ENCODE measurements at regions not wholly inside any gene's neighbourhood (a gene's known extent, or its start where the extent isn't known, plus 50 kb on each side); places are given as distances from the start of the nearest gene placed in this dataset.

GRCh38 chr3:17808994-17809393, 66.6 kb upstream of the TBC1D5 start:
- Mint-ChIP-seq H3K27ac (ENCODE audit: unreplicated experiment) (no peak overlapping the region), H3K27me3 (ENCODE audit: low read depth) (no peaks in the 10 kb centered on the region), H3K4me3 (ENCODE audit: unreplicated experiment) (no peak overlapping the region), H3K36me3 (ENCODE audit: low read depth) (no peaks in the 10 kb centered on the region), H3K9me3 (ENCODE audit: low read depth) (no peaks in the 10 kb centered on the region), H3K4me1 (ENCODE audit: low read depth) (peaks cover 19% of the 10 kb centered on the region)
- DNase-seq (ENCODE audit: low spot score): no peak
- TF ChIP-seq CTCF (IDR thresholded peaks at IDR 0.05): no peak

- peaks cover 19% of the 10 kb centered on the region for H3K4me1 Mint-ChIP-seq (ENCODE audit: low read depth)
- H3K4me3 Mint-ChIP-seq (ENCODE audit: unreplicated experiment): no peak overlapping the region
- no peaks in the 10 kb centered on the region for H3K27me3 Mint-ChIP-seq (ENCODE audit: low read depth)
- TF ChIP-seq CTCF (IDR thresholded peaks at IDR 0.05): no peak
- H3K27ac Mint-ChIP-seq (ENCODE audit: unreplicated experiment): no peak overlapping the region
- no peaks in the 10 kb centered on the region for H3K36me3 Mint-ChIP-seq (ENCODE audit: low read depth)
- DNase-seq (ENCODE audit: low spot score): no peak
- no peaks in the 10 kb centered on the region for H3K9me3 Mint-ChIP-seq (ENCODE audit: low read depth)
Observed at GRCh38 chr3:17806876-17807275, 64.4 kb upstream of the TBC1D5 start.

- no peak for TF ChIP-seq CTCF (IDR thresholded peaks at IDR 0.05)
- Mint-ChIP-seq H3K9me3 (ENCODE audit: low read depth) (no peaks in the 10 kb centered on the region), H3K4me1 (ENCODE audit: low read depth) (peaks cover 15% of the 10 kb centered on the region), H3K27me3 (ENCODE audit: low read depth) (no peaks in the 10 kb centered on the region), H3K27ac (ENCODE audit: unreplicated experiment) (no peak overlapping the region), H3K36me3 (ENCODE audit: low read depth) (no peaks in the 10 kb centered on the region), H3K4me3 (ENCODE audit: unreplicated experiment) (no peak overlapping the region)
- DNase-seq (ENCODE audit: low spot score): no peak
Observed at GRCh38 chr3:17806201-17806600, 63.8 kb upstream of the TBC1D5 start.

GRCh38 chr3:17805461-17805940, 63.1 kb upstream of the TBC1D5 start:
- TF ChIP-seq CTCF (IDR thresholded peaks at IDR 0.05): no peak

GRCh38 chr3:17802950-17803349, 60.5 kb upstream of the TBC1D5 start:
- Mint-ChIP-seq H3K27me3 (ENCODE audit: low read depth) (no peaks in the 10 kb centered on the region), H3K4me1 (ENCODE audit: low read depth) (no peaks in the 10 kb centered on the region), H3K36me3 (ENCODE audit: low read depth) (no peaks in the 10 kb centered on the region), H3K9me3 (ENCODE audit: low read depth) (peaks cover 4% of the 10 kb centered on the region), H3K4me3 (ENCODE audit: unreplicated experiment) (no peak overlapping the region), H3K27ac (ENCODE audit: unreplicated experiment) (no peak overlapping the region)
- no peak for DNase-seq (ENCODE audit: low spot score)
- TF ChIP-seq CTCF (IDR thresholded peaks at IDR 0.05): no peak

More at GRCh38 chr3:17805461-17805940, 63.1 kb upstream of the TBC1D5 start:
- no peak for DNase-seq (ENCODE audit: low spot score)
- Mint-ChIP-seq H3K9me3 (ENCODE audit: low read depth) (no peaks in the 10 kb centered on the region), H3K27ac (ENCODE audit: unreplicated experiment) (no peak overlapping the region), H3K4me3 (ENCODE audit: unreplicated experiment) (no peak overlapping the region), H3K36me3 (ENCODE audit: low read depth) (no peaks in the 10 kb centered on the region), H3K27me3 (ENCODE audit: low read depth) (no peaks in the 10 kb centered on the region), H3K4me1 (ENCODE audit: low read depth) (peaks cover 10% of the 10 kb centered on the region)

Data from chondrocyte (in vitro differentiated cells).